Tibial nerve (tissue), 4 donors: ENCODE measurements at regions not wholly inside any gene's neighbourhood (a gene's known extent, or its start where the extent isn't known, plus 50 kb on each side); places are given as distances from the start of the nearest gene placed in this dataset.

Experiments used
- DNase-seq, 2 donors: peaks; one replicate each; pipeline ENCODE4 v3.0.0-alpha.2; 2019; ENCODE audit warnings: low spot score in 2 of 2
- H3K27ac ChIP-seq, 4 donors: fragments of 200-600 bp; sonication (generic) in 3 of 4; one replicate each; pipeline ENCODE4 v1.5.1; 2017 to 2019; ENCODE audit warnings: mild to moderate bottlenecking in 1 of 4
- H3K27me3 ChIP-seq, 2 donors: fragments of 200-600 bp; sonication (generic) in 1 of 2; one replicate each; pipeline versions ENCODE4 v1.5.1 to v1.6.0; 2017 to 2019
- H3K36me3 ChIP-seq, 3 donors: fragments of 200-600 bp; sonication (generic); one replicate each; pipeline ENCODE4 v1.5.1; 2018 to 2019
- H3K4me1 ChIP-seq, 4 donors: fragments of 200-600 bp; sonication (generic) in 3 of 4; one replicate each; pipeline ENCODE4 v1.5.1; 2017 to 2019
- H3K4me3 ChIP-seq, 4 donors: fragments of 200-600 bp; sonication (generic) in 3 of 4; one replicate each; pipeline ENCODE4 v1.5.1; 2017 to 2019; ENCODE audit warnings: mild to moderate bottlenecking in 1 of 4, moderate library complexity in 1 of 4
- H3K9me3 ChIP-seq, 4 donors: fragments of 200-600 bp; sonication (generic) in 3 of 4; one replicate each; pipeline ENCODE4 v1.5.1; 2017 to 2019
- EP300 ChIP-seq, 2 donors: sonication (generic); formaldehyde crosslinking; IDR thresholded peaks; one replicate each; pipeline ENCODE4 v1.6.1; 2017; ENCODE audit warnings: antibody characterized with exemption in 2 of 2, mild to moderate bottlenecking in 1 of 2
- POLR2A ChIP-seq, 2 donors: fragments of 450-650 bp; IDR thresholded peaks; one replicate each; pipeline ENCODE4 v1.6.1; 2017; ENCODE audit warnings: antibody characterized with exemption in 2 of 2, mild to moderate bottlenecking in 2 of 2, moderate library complexity in 2 of 2
- WGBS, 2 donors: methylation state at CpG; one replicate each; pipeline ENCODE4 v1.1.5; 2018; 5-methylcytosine and 5-hydroxymethylcytosine counted together
- TF ChIP-seq, protein P1 (sequence below), 5 experiments: fragments of 200-600 bp in 3 of 5; fragments of 450-650 bp in 2 of 5; sonication (generic) in 3 of 5; IDR thresholded peaks; one replicate each; pipeline ENCODE4 v1.5.1; 2016 to 2019; ENCODE audit warnings: antibody characterized with exemption in 5 of 5, mild to moderate bottlenecking in 3 of 5, moderate library complexity in 2 of 5

DNA sequence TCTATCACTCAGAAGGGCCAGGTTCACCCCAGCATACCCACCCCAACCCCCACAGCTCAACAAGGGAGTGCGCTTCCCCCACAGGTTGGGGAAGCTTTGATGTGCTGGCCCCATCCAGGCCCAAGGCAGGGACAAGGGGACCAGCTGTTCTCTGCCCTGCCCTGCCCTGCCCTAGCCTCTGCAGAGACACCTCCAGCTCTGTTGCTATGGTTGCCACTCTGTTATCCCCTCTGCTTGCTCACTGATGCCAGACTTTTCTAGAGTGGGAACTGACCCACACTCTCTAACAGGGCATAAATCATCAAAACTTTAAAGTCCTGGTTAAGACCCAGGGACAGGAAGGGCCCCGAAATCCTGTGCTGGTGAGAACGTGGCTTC is 50.4 kb upstream of the ENPP7 start:
- peaks cover 0 to 32% of the 10 kb centered on the region in 2 donors for H3K27me3 ChIP-seq
- no peak overlapping the region for H3K27ac ChIP-seq
- TF ChIP-seq, protein P1, sequence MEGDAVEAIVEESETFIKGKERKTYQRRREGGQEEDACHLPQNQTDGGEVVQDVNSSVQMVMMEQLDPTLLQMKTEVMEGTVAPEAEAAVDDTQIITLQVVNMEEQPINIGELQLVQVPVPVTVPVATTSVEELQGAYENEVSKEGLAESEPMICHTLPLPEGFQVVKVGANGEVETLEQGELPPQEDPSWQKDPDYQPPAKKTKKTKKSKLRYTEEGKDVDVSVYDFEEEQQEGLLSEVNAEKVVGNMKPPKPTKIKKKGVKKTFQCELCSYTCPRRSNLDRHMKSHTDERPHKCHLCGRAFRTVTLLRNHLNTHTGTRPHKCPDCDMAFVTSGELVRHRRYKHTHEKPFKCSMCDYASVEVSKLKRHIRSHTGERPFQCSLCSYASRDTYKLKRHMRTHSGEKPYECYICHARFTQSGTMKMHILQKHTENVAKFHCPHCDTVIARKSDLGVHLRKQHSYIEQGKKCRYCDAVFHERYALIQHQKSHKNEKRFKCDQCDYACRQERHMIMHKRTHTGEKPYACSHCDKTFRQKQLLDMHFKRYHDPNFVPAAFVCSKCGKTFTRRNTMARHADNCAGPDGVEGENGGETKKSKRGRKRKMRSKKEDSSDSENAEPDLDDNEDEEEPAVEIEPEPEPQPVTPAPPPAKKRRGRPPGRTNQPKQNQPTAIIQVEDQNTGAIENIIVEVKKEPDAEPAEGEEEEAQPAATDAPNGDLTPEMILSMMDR (IDR thresholded peaks at IDR 0.05): no peak
- no peak for TF ChIP-seq POLR2A (IDR thresholded peaks at IDR 0.05)
- no peak for TF ChIP-seq EP300 (IDR thresholded peaks at IDR 0.05)
- H3K36me3 ChIP-seq: no peaks in the 10 kb centered on the region
- H3K4me1 ChIP-seq: no peaks in the 10 kb centered on the region
- WGBS, 2 donors: 78 to 82% methylated on average over 3 of the region's 3 CpGs
- no peaks in the 10 kb centered on the region for H3K9me3 ChIP-seq
- no peak overlapping the region for H3K4me3 ChIP-seq
- no peak for DNase-seq

DNA sequence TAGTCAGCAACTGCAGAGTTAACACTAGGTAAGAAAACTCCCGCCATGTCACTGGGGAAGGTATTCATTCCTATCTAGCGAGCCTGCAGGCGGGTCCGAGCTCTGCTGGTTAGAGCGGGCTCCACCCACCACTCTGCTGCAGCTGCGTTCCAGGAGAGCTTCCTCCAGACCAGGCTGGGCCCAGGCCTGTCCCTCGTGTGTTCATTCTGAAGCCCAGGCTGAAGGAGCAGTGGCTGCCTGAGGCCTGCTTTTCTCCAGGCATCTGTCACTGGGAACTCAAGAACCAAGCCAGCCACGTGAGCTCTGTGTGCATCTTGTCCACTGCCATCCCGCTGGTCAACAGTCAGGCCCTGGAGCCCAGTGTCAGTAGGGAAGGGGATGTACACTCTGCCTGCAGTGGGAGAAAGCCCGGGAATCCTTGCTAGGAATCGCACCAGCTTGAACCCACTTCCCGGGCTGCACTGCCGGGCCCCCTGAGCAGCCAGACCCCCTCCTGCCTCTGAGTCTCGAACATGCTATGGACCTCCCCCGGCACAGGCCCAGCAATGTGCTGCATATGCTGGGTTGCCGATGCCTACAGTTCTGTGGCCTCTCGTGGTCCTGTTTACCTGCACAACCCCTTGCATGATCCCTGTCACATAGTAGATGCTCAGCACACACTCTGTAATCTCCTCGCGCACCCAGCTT is 51.0 kb upstream of the ENPP7 start:
- WGBS, 2 donors: 89% methylated on average over 17 to 19 of the region's 19 CpGs
- H3K36me3 ChIP-seq: no peaks in the 10 kb centered on the region
- H3K27ac ChIP-seq: no peak overlapping the region
- peaks cover 0 to 3% (median 0%) of the 10 kb centered on the region in 4 donors for H3K9me3 ChIP-seq
- H3K27me3 ChIP-seq: peaks cover 0 to 27% of the 10 kb centered on the region in 2 donors
- DNase-seq: no peak
- H3K4me1 ChIP-seq: no peaks in the 10 kb centered on the region
- no peak for TF ChIP-seq POLR2A (IDR thresholded peaks at IDR 0.05)
- TF ChIP-seq EP300 (IDR thresholded peaks at IDR 0.05): no peak
- TF ChIP-seq, protein P1 (IDR thresholded peaks at IDR 0.05): no peak
- H3K4me3 ChIP-seq: no peak overlapping the region

GRCh38 chr17:79678736-79679255 is 51.9 kb upstream of the ENPP7 start:
- Histone ChIP-seq H3K27ac (no peak overlapping the region), H3K9me3 (peaks cover 0 to 13% (median 2%) of the 10 kb centered on the region in 4 donors), H3K27me3 (peaks cover 0 to 24% of the 10 kb centered on the region in 2 donors), H3K4me1 (no peaks in the 10 kb centered on the region), H3K4me3 (no peak overlapping the region), H3K36me3 (no peaks in the 10 kb centered on the region)
- TF ChIP-seq POLR2A (IDR thresholded peaks at IDR 0.05): no peak
- TF ChIP-seq EP300 (IDR thresholded peaks at IDR 0.05): no peak
- TF ChIP-seq, protein P1 (IDR thresholded peaks at IDR 0.05): no peak
- DNase-seq: no peak
- 54 to 60% methylated on average over 7 to 10 of the region's 12 CpGs for WGBS, 2 donors

- WGBS, 2 donors: 68 to 74% methylated on average over 12 to 16 of the region's 16 CpGs
- no peak overlapping the region for H3K27ac ChIP-seq
- peaks cover 0 to 19% (median 6%) of the 10 kb centered on the region in 4 donors for H3K9me3 ChIP-seq
- no peak for DNase-seq
- no peaks in the 10 kb centered on the region for H3K4me1 ChIP-seq
- TF ChIP-seq, protein P1 (IDR thresholded peaks at IDR 0.05): no peak
- no peak for TF ChIP-seq EP300 (IDR thresholded peaks at IDR 0.05)
- H3K27me3 ChIP-seq: peaks cover 0 to 24% of the 10 kb centered on the region in 2 donors
- no peak overlapping the region for H3K4me3 ChIP-seq
- H3K36me3 ChIP-seq: no peaks in the 10 kb centered on the region
Measured at GRCh38 chr17:79678091-79678735, 52.5 kb upstream of the ENPP7 start.

DNA sequence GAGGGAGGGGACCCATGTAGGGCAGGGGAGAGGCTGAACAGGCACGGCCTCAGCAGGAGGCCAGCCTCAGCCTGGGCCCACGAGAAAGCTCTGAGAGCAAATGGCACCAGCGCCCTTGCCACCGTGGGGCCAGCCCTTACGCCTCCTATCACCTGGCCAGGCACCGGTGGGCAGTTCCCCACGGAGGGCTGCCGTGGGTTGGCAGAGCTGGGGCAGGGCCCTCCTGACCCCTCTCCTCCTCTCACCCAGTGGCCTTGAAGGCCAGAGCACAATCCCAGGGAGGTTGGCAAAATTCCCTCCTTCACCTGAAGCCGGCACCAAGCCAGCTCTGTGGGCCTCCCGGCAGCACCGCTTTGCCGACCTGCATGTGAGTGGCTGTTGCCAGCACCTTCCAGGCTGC is 53.1 kb upstream of the ENPP7 start:
- WGBS, 2 donors: 71 to 76% methylated on average over 11 to 12 of the region's 12 CpGs
- peaks cover 0 to 24% (median 7%) of the 10 kb centered on the region in 4 donors for H3K9me3 ChIP-seq
- no peaks in the 10 kb centered on the region for H3K36me3 ChIP-seq
- no peak overlapping the region for H3K27ac ChIP-seq
- peaks cover 0 to 28% of the 10 kb centered on the region in 2 donors for H3K27me3 ChIP-seq
- H3K4me3 ChIP-seq: no peak overlapping the region
- TF ChIP-seq, protein P1 (IDR thresholded peaks at IDR 0.05): no peak
- no peak for TF ChIP-seq POLR2A (IDR thresholded peaks at IDR 0.05)
- no peak for TF ChIP-seq EP300 (IDR thresholded peaks at IDR 0.05)
- DNase-seq: no peak
- no peaks in the 10 kb centered on the region for H3K4me1 ChIP-seq
